Body of pancreas (tissue), 4 donors: ENCODE measurements at regions not wholly inside any gene's neighbourhood (a gene's known extent, or its start where the extent isn't known, plus 50 kb on each side); places are given as distances from the start of the nearest gene placed in this dataset.

Source experiments
- CTCF ChIP-seq, 7 experiments: fragments of 450-650 bp in 4 of 7; fragments of 200-600 bp in 3 of 7; sonication (generic) in 3 of 7; IDR thresholded peaks; one replicate each; pipeline ENCODE4 v1.5.1; 2016 to 2019; ENCODE audit warnings: antibody characterized with exemption in 7 of 7
- POLR2A ChIP-seq, 3 donors: fragments of 450-650 bp; IDR thresholded peaks; one replicate each; pipeline ENCODE4 v1.6.1; 2016; ENCODE audit warnings: antibody characterized with exemption in 3 of 3, mild to moderate bottlenecking in 2 of 3

GRCh38 chr11:70014291-70014690, 63.8 kb upstream of the ANO1 start:
- no peak for TF ChIP-seq CTCF (IDR thresholded peaks at IDR 0.05)
- no peak for TF ChIP-seq POLR2A (IDR thresholded peaks at IDR 0.05)
